HepG2 (cell line): ENCODE measurements at regions not wholly inside any gene's neighbourhood (a gene's known extent, or its start where the extent isn't known, plus 50 kb on each side); places are given as distances from the start of the nearest gene placed in this dataset.
A peak's percentile ranks its signal among the peaks of the same experiment; 100 is the strongest.

Source experiments
- ATAC-seq: fragments of 200-7000 bp; cut with Tn5 transposase; 3 replicates; pipeline ENCODE4 v1.9.1; 2020; ENCODE audit warnings: mild to moderate bottlenecking, moderate library complexity
- BruUV-seq: library from RNA; stranded (reverse); fragments of 400-500 nt; replicated peaks from 2 replicates; lab custom pipeline; 2021; lab: Mats Ljungman, UMichigan
- CTCF ChIA-PET: fragments of 300-600 bp; formaldehyde crosslinking; extraction: SDS; loops from one replicate; lab custom pipeline; 2021; ENCODE audit warnings: low total read pairs, inconsistent platforms, low intra/inter-chr PET ratio; lab: Yijun Ruan, JAX
- POLR2A ChIA-PET: fragments of 350-600 bp; sonication (Branson Sonifier 250); formaldehyde crosslinking; loops from one replicate; lab custom pipeline; 2020; ENCODE audit warnings: antibody characterized with exemption, inconsistent platforms; lab: Yijun Ruan, JAX
- DNase-seq: peaks from one replicate; pipeline ENCODE4 v3.0.0-alpha.2; 2015; ENCODE audit warnings: low spot score
- FAIRE-seq: peaks from 3 replicates; lab custom pipeline; 2011; peaks lifted over from hg19 to GRCh38; lab: Jason Lieb, UNC
- H2AFZ ChIP-seq: one replicate; pipeline ENCODE4 v1.6.1; 2011; ENCODE audit warnings: low read length, inconsistent platforms
- H3K27ac ChIP-seq: fragments of 300-600 bp; 3 replicates; pipeline ENCODE4 v1.8.0; 2011; ENCODE audit warnings: mixed run types, mild to moderate bottlenecking, mixed read lengths, low read length, inconsistent platforms; ENCODE audit not compliant: insufficient read depth; ENCODE audit errors: extremely low read length
- H3K27me3 ChIP-seq, 2 experiments: fragments of 200-600 bp in 1 of 2; 2 replicates in 1 of 2; 3 replicates in 1 of 2; pipeline versions ENCODE4 v1.6.0 to v1.8.0; 2011; ENCODE audit warnings: low read length in 2 of 2, mild to moderate bottlenecking in 2 of 2, moderate library complexity in 2 of 2, inconsistent platforms in 1 of 2; ENCODE audit not compliant: insufficient read depth in 2 of 2, control insufficient read depth in 1 of 2
- H3K36me3 ChIP-seq, 2 experiments: fragments of 200-600 bp in 1 of 2; replicated peaks in 1 of 2; 2 replicates in 1 of 2; 3 replicates in 1 of 2; pipeline versions ENCODE4 v1.5.1 to v1.8.0; 2011; ENCODE audit warnings: low read length in 2 of 2, inconsistent platforms in 1 of 2; ENCODE audit not compliant: insufficient read depth in 2 of 2, control insufficient read depth in 1 of 2
- H3K4me1 ChIP-seq: 2 replicates; pipeline ENCODE4 v1.5.1; 2012; ENCODE audit warnings: low read length, inconsistent platforms; ENCODE audit not compliant: insufficient read depth
- H3K4me2 ChIP-seq: 2 replicates; pipeline ENCODE4 v1.6.0; 2011; ENCODE audit warnings: low read depth, low read length, inconsistent platforms
- H3K4me3 ChIP-seq, 3 experiments: fragments of 200-600 bp in 1 of 3; sonication (generic), shearing (Covaris generic) in 1 of 3; replicated peaks in 1 of 3; 2 replicates each; pipeline ENCODE4 v1.5.1; 2011 to 2016; ENCODE audit warnings: low read length in 3 of 3, inconsistent platforms in 2 of 3, low read depth in 2 of 3, mild to moderate bottlenecking in 2 of 3, control low read depth in 1 of 3, mixed read lengths in 1 of 3; ENCODE audit not compliant: insufficient read depth in 1 of 3
- H3K79me2 ChIP-seq: one replicate; pipeline ENCODE4 v1.6.1; 2011; ENCODE audit warnings: low read length, inconsistent platforms; ENCODE audit not compliant: insufficient read depth
- H3K9ac ChIP-seq: 2 replicates; pipeline ENCODE4 v1.6.0; 2011; ENCODE audit warnings: mild to moderate bottlenecking, low read depth, low read length, inconsistent platforms; ENCODE audit not compliant: insufficient read depth
- H3K9me3 ChIP-seq: 2 replicates; pipeline ENCODE4 v1.5.1; 2012; ENCODE audit warnings: mild to moderate bottlenecking, low read length
- H4K20me1 ChIP-seq: 2 replicates; pipeline ENCODE4 v1.6.0; 2011; ENCODE audit warnings: inconsistent platforms, mild to moderate bottlenecking, low read length, moderate library complexity; ENCODE audit not compliant: insufficient read depth
- ATF7-NPFF ChIP-seq: sonication (generic); formaldehyde crosslinking; IDR thresholded peaks from 2 replicates; pipeline ENCODE4 v1.8.1; 2023; ENCODE audit warnings: mild to moderate bottlenecking, low read depth, missing genetic modification reagents, moderate library complexity
- BHLHE40 ChIP-seq: IDR thresholded peaks from 2 replicates; pipeline ENCODE4 v1.6.1; 2011; ENCODE audit warnings: low read length, improper control_type of control experiment
- ELF3 ChIP-seq: IDR thresholded peaks from 2 replicates; pipeline ENCODE4 v1.6.1; 2016; ENCODE audit warnings: missing genetic modification reagents, missing compliant biosample characterization
- FOXA3 ChIP-seq: IDR thresholded peaks from 2 replicates; pipeline ENCODE4 v1.6.1; 2016; ENCODE audit warnings: missing genetic modification reagents, missing compliant biosample characterization
- RELA ChIP-seq: sonication (generic); formaldehyde crosslinking; IDR thresholded peaks from 2 replicates; pipeline ENCODE4 v1.4.0; 2020; ENCODE audit warnings: missing genetic modification reagents
- TEAD2 ChIP-seq: sonication (generic); formaldehyde crosslinking; IDR thresholded peaks from 2 replicates; pipeline ENCODE4 v1.9.0; 2021; ENCODE audit warnings: missing genetic modification reagents
- ZBTB20 ChIP-seq: sonication (generic); formaldehyde crosslinking; IDR thresholded peaks from 2 replicates; pipeline ENCODE4 v1.8.1; 2023; ENCODE audit warnings: missing genetic modification reagents, low read depth, mild to moderate bottlenecking, borderline replicate concordance
- ZNF274 ChIP-seq: sonication (generic); formaldehyde crosslinking; IDR thresholded peaks from 2 replicates; pipeline ENCODE4 v1.5.1; 2020; ENCODE audit warnings: mild to moderate bottlenecking, missing genetic modification reagents
- ZNF329 ChIP-seq: sonication (generic); formaldehyde crosslinking; IDR thresholded peaks from 2 replicates; pipeline ENCODE4 v1.9.0; 2021; ENCODE audit warnings: low read depth, mild to moderate bottlenecking, missing genetic modification reagents
- ZNF383 ChIP-seq: sonication (generic); formaldehyde crosslinking; IDR thresholded peaks from 2 replicates; pipeline ENCODE4 v1.4.0; 2020; ENCODE audit warnings: missing genetic modification reagents, mild to moderate bottlenecking, borderline replicate concordance
- ZNF501 ChIP-seq: sonication (generic); formaldehyde crosslinking; IDR thresholded peaks from 2 replicates; pipeline ENCODE4 v1.5.1; 2020; ENCODE audit warnings: mild to moderate bottlenecking, moderate library complexity, missing genetic modification reagents
- ZNF563 ChIP-seq: sonication (generic); formaldehyde crosslinking; IDR thresholded peaks from 2 replicates; pipeline ENCODE4 v1.8.0; 2022; ENCODE audit warnings: mild to moderate bottlenecking, moderate library complexity, missing genetic modification reagents
- ZNF761 ChIP-seq: sonication (generic); formaldehyde crosslinking; conservative IDR thresholded peaks from 2 replicates; pipeline ENCODE4 v1.4.0; 2020; ENCODE audit warnings: mild to moderate bottlenecking, missing genetic modification reagents
- WGBS: methylation state at CpG from one replicate; pipeline ENCODE4 v1.1.6; 2017; ENCODE audit warnings: low lambda C conversion rate; 5-methylcytosine and 5-hydroxymethylcytosine counted together
- in situ Hi-C: cut with HindIII; loops from 2 replicates; pipeline ENCODE4 v1.10.0; 2017; ENCODE audit warnings: low pct_unique_long_range_greater_than_20kb; ENCODE audit not compliant: extremely low pct_ligation_motif_present
- intact Hi-C: fragments of 100-400 bp; cut with micrococcal nuclease; formaldehyde crosslinking; loops from one replicate; pipeline ENCODE4 v1.10.0; 2022; ENCODE audit not compliant: unreplicated experiment
- TF ChIP-seq, protein P1 (sequence below): sonication (generic); formaldehyde crosslinking; IDR thresholded peaks from 2 replicates; pipeline ENCODE4 v1.4.0; 2020; ENCODE audit warnings: missing genetic modification reagents
- TF ChIP-seq, protein P2 (sequence below): sonication (generic); formaldehyde crosslinking; IDR thresholded peaks from 2 replicates; pipeline ENCODE4 v1.9.0; 2022; ENCODE audit warnings: low read depth, missing genetic modification reagents
- TF ChIP-seq, protein P3 (sequence below): sonication (generic); formaldehyde crosslinking; IDR thresholded peaks from 2 replicates; pipeline ENCODE4 v1.5.0; 2020; ENCODE audit warnings: mild to moderate bottlenecking, missing genetic modification reagents, borderline replicate concordance

DNA sequence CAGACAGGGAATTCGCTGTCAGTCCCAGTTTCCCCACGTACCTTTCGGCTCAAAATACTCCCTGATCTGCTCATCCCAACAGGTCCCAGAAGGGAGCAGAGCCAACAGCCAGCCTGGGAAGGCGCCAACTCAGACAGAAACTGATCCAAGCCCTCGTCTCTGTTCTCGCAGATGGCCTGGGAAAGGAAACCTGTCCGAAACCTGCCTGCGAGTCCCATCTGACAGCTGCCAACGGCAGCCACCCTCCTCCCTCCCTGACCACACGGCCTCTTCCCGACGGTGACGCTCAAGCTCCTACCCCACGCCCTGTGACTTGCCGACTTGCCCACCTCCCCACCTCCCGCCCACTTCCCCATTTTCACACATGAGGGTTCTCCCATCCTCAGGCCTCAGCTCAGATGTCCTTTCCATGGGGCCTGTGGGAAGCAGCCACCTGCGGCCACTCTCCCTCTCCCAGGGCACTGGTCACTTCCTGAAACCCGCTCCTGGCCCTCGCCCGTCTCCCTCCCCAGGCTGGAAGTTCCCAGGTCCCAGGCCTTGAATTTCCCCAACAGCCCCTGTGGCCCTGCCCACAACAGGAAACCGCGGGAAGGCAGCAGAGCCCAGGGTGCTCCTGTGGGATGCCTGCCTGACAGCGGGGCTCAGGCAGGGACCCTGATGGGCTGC is 60.9 kb upstream of the FBRSL1 start (continued):
- TF ChIP-seq, protein P1, sequence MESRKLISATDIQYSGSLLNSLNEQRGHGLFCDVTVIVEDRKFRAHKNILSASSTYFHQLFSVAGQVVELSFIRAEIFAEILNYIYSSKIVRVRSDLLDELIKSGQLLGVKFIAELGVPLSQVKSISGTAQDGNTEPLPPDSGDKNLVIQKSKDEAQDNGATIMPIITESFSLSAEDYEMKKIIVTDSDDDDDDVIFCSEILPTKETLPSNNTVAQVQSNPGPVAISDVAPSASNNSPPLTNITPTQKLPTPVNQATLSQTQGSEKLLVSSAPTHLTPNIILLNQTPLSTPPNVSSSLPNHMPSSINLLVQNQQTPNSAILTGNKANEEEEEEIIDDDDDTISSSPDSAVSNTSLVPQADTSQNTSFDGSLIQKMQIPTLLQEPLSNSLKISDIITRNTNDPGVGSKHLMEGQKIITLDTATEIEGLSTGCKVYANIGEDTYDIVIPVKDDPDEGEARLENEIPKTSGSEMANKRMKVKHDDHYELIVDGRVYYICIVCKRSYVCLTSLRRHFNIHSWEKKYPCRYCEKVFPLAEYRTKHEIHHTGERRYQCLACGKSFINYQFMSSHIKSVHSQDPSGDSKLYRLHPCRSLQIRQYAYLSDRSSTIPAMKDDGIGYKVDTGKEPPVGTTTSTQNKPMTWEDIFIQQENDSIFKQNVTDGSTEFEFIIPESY (CRISPR knock-in tag): no peak
- no peak for TF ChIP-seq ZNF501 (CRISPR knock-in tag)
- TF ChIP-seq ZNF563: no peak
- no peak for TF ChIP-seq BHLHE40
- TF ChIP-seq ATF7-NPFF (CRISPR knock-in tag): 0 out of 2 replicates have a peak, but pooled peaks have one; percentile 22
- no peak for TF ChIP-seq FOXA3 (CRISPR knock-in tag)
- 0 out of 2 replicates have a peak, but pooled peaks have one; percentile 8 for TF ChIP-seq ZNF761 (CRISPR knock-in tag)
- peak; percentile 30 for TF ChIP-seq ELF3 (CRISPR knock-in tag)
- TF ChIP-seq ZNF329 (CRISPR knock-in tag): no peak

DNA sequence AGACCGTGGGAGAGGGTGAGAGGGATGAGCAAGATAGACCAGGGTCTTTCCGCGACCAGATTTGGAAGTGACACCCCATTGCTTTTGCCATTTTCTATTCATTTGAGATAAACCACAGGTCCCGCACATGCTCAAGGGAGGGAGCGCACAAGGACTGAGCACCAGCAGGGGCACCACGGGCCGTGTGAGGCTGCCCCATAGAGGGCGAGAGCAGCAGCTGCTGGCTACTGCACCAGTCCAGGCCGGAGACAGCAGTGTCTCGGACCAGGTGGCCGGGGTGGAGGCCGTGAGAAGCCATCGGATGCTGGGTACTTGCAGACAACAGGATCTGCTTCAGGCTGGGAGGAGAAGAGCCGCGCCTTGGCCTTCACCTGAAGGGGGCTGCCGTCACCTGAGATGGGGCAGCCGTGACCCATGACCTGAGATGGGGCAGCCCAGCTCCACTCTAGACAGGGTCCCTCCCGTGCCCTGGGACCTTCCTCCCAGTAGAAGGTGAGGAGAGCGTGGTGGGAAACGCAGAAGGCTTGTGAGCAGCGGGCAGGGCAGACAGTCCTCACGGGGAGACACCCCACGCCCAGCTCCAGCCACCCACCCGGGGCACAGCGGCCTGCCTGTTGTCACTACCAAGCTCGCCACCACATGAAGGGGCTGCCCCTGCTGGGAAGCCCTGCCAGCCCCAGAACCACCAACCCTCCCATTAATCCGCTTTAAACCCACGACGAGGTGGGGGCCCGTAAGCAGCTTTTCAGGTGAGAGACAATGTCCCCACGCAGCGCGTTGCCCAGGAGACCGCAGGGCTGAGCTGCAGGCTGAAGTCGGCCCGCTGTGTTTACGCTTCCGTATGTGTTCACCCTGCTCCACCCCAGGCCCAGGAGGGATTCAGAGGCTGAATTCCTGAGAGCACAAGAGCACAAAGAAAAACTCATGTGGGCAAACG is 61.7 kb upstream of the FBRSL1 start:
- intact Hi-C loops (loop anchor here (10.0 kb wide), 1 partner anchor 47 kb away; no protein-coding TSS in a partner anchor), in situ Hi-C loops (no loop called here)
- H3K9me3 ChIP-seq: peaks cover 3% of the 10 kb centered on the region; the same call in 1 of the 2 replicates
- BruUV-seq: no TSS peak
- peaks cover 0 to 28% of the 10 kb centered on the region in 2 experiments; a peak in 4 of 5 replicates for H3K27me3 ChIP-seq
- ChIA-PET POLR2A (no interaction called here), CTCF (no interaction called here)
- H3K27ac ChIP-seq: peak overlapping the region; percentile 44
- no peaks in the 10 kb centered on the region for H4K20me1 ChIP-seq
- WGBS: 26% methylated on average over 19 of the region's 39 CpGs
- H3K4me3 ChIP-seq: peak overlapping the region in 2 of 3 experiments; percentile 17 to 65; a peak in 2 of 6 replicates
- peak overlapping the region; percentile 31 for H3K9ac ChIP-seq
- H3K4me1 ChIP-seq: peaks cover 71% of the 10 kb centered on the region
- no peaks in the 10 kb centered on the region for H3K36me3 ChIP-seq
- H3K4me2 ChIP-seq: peak overlapping the region; percentile 71
- no peaks in the 10 kb centered on the region for H3K79me2 ChIP-seq
- no peak for FAIRE-seq
- peak; percentile 43 for DNase-seq
- peak; percentile 70 for ATAC-seq
- H2AFZ ChIP-seq: no peak overlapping the region
- TF ChIP-seq, protein P2, sequence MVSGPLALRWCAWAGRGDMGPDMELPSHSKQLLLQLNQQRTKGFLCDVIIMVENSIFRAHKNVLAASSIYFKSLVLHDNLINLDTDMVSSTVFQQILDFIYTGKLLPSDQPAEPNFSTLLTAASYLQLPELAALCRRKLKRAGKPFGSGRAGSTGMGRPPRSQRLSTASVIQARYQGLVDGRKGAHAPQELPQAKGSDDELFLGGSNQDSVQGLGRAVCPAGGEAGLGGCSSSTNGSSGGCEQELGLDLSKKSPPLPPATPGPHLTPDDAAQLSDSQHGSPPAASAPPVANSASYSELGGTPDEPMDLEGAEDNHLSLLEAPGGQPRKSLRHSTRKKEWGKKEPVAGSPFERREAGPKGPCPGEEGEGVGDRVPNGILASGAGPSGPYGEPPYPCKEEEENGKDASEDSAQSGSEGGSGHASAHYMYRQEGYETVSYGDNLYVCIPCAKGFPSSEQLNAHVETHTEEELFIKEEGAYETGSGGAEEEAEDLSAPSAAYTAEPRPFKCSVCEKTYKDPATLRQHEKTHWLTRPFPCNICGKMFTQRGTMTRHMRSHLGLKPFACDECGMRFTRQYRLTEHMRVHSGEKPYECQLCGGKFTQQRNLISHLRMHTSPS (CRISPR knock-in tag): 0 out of 2 replicates have a peak, but pooled peaks have one; percentile 41
- TF ChIP-seq ZBTB20 (CRISPR knock-in tag) (no peak), ZNF383 (CRISPR knock-in tag) (no peak), TEAD2 (CRISPR knock-in tag) (no peak), RELA (CRISPR knock-in tag) (no peak), ZNF274 (CRISPR knock-in tag) (peak; percentile 58; the same call in 1 of the 2 replicates)
- TF ChIP-seq, protein P3, sequence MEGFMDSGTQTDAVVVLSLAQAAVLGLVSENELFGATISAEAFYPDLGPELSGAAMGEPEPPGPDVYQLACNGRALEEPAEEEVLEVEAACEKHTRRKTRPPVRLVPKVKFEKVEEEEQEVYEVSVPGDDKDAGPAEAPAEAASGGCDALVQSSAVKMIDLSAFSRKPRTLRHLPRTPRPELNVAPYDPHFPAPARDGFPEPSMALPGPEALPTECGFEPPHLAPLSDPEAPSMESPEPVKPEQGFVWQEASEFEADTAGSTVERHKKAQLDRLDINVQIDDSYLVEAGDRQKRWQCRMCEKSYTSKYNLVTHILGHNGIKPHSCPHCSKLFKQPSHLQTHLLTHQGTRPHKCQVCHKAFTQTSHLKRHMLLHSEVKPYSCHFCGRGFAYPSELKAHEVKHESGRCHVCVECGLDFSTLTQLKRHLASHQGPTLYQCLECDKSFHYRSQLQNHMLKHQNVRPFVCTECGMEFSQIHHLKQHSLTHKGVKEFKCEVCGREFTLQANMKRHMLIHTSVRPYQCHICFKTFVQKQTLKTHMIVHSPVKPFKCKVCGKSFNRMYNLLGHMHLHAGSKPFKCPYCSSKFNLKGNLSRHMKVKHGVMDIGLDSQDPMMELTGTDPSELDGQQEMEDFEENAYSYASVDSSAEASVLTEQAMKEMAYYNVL (CRISPR knock-in tag): peak; percentile 14; the same call in 1 of the 2 replicates
